ENCODE measurements at regions not wholly inside any gene's neighbourhood (a gene's known extent, or its start where the extent isn't known, plus 50 kb on each side); places are given as distances from the start of the nearest gene placed in this dataset.
A peak's percentile ranks its signal among the peaks of the same experiment; 100 is the strongest.

DNA sequence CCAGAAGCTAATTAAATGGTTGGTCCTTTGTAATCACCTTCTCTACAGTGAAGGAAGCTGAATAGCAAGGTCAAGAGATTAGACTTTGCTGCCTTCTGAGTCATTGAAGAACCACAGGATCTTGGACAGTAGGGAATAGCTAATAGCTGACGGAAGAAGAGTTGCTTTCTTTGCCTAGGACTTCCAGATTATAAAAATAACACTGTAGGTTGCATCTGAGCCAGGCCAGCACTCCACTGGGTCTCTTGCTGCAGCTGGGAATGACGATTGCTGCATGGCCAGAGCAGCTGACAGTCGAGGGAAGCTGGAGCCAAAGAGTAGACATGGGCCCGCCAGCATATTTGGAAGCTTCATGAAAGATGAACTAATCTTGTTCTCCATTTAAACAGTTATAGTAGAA, 81.5 kb upstream of the KCNMB2 start:
- no peak for ATAC-seq
- no peak for TF ChIP-seq HMGA2 (CRISPR knock-in tag; IDR thresholded peaks at IDR 0.05)
- Mint-ChIP-seq H3K9me3 (peaks cover under 1% of the 10 kb centered on the region), H3K27me3 (ENCODE audit: low read depth) (no peaks in the 10 kb centered on the region; the same call in 1 of the 2 replicates), H3K36me3 (no peaks in the 10 kb centered on the region), H3K4me3 (no peak overlapping the region), H3K4me1 (peaks cover 2% of the 10 kb centered on the region; the same call in 1 of the 2 replicates), H3K27ac (no peak overlapping the region)
- POLR2A ChIA-PET: no interaction called here
- no peak for DNase-seq (ENCODE audit: low spot score)
- CTCF ChIA-PET: no interaction called here

DNA sequence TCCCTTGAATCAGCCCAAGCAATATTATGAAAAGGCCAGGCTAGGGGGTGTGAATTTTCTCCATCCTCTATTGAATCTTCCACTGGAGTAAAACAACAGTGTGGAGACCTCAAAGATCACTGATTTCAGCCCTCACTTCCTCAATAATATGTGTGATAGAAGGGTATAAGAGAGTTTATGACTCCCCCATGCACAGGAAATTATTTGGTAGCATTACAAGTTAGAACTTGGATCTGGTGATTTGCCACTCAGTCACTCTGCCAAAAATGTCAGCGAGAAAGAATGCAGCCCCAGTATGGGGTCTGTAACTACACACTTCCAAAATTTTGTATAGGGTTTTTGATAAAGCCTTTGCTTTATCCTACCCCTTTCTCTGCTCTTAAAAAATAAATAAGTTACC, 81.0 kb upstream of the KCNMB2 start:
- no peaks in the 10 kb centered on the region for H3K36me3 Mint-ChIP-seq
- CTCF ChIA-PET: no interaction called here
- DNase-seq (ENCODE audit: low spot score): no peak
- H3K27me3 Mint-ChIP-seq (ENCODE audit: low read depth): no peaks in the 10 kb centered on the region; the same call in 1 of the 2 replicates
- H3K9me3 Mint-ChIP-seq: no peaks in the 10 kb centered on the region
- H3K4me1 Mint-ChIP-seq: peaks cover 2% of the 10 kb centered on the region; the same call in 1 of the 2 replicates
- no peak overlapping the region for H3K27ac Mint-ChIP-seq
- POLR2A ChIA-PET: no interaction called here
- TF ChIP-seq RORB (CRISPR knock-in tag; IDR thresholded peaks at IDR 0.05): no peak
- TF ChIP-seq, protein P1, sequence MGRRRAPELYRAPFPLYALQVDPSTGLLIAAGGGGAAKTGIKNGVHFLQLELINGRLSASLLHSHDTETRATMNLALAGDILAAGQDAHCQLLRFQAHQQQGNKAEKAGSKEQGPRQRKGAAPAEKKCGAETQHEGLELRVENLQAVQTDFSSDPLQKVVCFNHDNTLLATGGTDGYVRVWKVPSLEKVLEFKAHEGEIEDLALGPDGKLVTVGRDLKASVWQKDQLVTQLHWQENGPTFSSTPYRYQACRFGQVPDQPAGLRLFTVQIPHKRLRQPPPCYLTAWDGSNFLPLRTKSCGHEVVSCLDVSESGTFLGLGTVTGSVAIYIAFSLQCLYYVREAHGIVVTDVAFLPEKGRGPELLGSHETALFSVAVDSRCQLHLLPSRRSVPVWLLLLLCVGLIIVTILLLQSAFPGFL (CRISPR knock-in tag; IDR thresholded peaks at IDR 0.05; ENCODE audit: borderline replicate concordance): no peak
- TF ChIP-seq GRHL2 (CRISPR knock-in tag; IDR thresholded peaks at IDR 0.05; ENCODE audit: insufficient replicate concordance, severe bottlenecking): no peak
- TF ChIP-seq OVOL2 (CRISPR knock-in tag; IDR thresholded peaks at IDR 0.05; ENCODE audit: borderline replicate concordance): no peak
- TF ChIP-seq FOXK1 (CRISPR knock-in tag; IDR thresholded peaks at IDR 0.05): no peak
- TF ChIP-seq, protein P2, sequence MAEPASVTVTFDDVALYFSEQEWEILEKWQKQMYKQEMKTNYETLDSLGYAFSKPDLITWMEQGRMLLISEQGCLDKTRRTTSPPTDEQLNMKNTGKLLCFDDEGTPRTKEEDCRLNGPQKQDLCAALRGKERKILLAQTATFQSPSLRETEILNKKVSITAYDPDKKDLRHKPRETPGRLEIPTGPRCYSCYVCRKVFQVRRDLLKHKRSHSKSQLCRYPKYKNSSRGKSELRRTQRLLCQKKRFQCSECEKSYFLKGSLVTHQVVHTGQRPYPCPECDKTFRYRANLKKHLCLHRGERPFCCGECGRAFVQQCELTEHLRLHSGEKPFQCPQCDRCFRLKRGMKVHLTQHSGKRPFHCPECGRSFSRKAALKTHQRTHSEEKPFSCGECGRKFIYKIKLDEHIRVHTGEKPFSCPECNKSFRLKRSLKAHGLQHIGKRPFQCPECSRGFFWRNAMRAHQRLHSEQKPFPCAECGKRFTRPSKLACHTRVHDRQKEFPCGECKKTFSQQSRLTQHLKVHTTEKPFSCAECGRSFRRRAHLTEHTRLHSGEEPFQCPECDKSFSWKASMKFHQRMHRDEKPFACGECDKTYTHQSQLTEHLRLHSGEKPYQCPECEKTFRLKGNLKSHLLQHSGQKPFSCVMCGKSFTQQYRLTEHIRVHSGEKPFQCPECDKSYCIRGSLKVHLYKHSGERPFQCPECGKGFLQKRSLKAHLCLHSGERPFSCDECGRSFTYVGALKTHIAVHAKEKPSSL (CRISPR knock-in tag; conservative IDR thresholded peaks at IDR 0.05): no peak
- TF ChIP-seq ETV6 (CRISPR knock-in tag; IDR thresholded peaks at IDR 0.05): no peak
- no peak overlapping the region for H3K4me3 Mint-ChIP-seq
- no peak for ATAC-seq

DNA sequence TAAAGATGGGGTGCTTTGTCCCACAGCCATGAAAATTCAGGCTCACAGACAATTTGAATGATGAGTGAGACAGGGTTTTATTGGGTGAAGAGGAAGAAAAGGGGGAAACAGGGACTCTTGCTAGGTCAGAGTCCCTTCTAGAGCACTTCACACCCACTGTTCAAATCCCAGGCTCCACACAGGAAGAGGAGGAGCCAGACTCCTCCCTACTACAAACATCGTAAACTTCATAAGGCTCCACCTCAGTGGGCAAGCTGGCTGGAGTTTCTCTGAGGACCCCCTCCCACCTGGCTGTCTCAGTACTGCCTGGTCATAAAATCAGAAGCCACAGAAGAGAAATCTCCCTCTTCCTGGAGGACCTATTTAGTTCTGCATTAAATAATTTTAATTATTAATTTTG, 80.3 kb upstream of the KCNMB2 start:
- no peak for ATAC-seq
- Mint-ChIP-seq H3K27me3 (ENCODE audit: low read depth) (no peaks in the 10 kb centered on the region; the same call in 1 of the 2 replicates), H3K9me3 (peaks cover 4% of the 10 kb centered on the region), H3K27ac (no peak overlapping the region), H3K36me3 (no peaks in the 10 kb centered on the region), H3K4me3 (no peak overlapping the region), H3K4me1 (peaks cover 2% of the 10 kb centered on the region; the same call in 1 of the 2 replicates)
- POLR2A ChIA-PET: no interaction called here
- CTCF ChIA-PET: no interaction called here
- TF ChIP-seq HMGA2 (CRISPR knock-in tag; IDR thresholded peaks at IDR 0.05) (0 out of 2 replicates have a peak, but pooled peaks have one; percentile 6), ZNF232 (CRISPR knock-in tag; IDR thresholded peaks at IDR 0.05) (no peak)
- DNase-seq (ENCODE audit: low spot score): no peak

DNA sequence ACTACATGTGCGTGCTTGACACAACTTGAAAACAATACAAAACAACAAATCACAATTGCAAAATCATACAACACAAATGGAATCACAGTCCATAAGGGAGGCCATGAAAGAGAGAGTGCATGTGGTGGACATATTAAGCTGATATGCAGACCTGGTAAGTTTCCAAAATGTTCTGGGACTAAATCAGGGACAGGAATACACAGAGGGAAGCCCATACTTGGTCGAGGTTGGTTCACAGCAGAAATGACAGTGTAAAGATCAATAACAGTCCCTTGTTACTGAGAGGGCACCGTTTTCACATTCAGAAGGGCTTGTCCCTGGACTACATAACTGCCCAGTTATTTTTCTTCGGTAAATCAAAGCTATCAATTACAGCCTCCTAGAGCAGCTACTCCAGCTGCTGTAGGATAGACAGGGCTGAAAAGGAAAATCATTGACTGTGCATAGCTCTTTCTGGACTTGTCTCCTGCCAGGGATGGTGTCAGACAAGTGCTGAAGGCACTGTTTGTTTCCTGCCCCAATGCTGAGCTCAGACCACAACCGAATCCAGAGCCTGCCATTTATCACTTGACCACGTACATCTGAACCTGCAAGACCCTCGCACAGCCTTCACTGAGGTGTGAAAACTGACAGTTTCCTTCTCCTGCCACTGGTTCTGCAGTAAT, 79.5 kb upstream of the KCNMB2 start:
- TF ChIP-seq, protein P3, sequence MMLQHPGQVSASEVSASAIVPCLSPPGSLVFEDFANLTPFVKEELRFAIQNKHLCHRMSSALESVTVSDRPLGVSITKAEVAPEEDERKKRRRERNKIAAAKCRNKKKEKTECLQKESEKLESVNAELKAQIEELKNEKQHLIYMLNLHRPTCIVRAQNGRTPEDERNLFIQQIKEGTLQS (CRISPR knock-in tag; conservative IDR thresholded peaks at IDR 0.05): no peak
- TF ChIP-seq NFATC4 (CRISPR knock-in tag; IDR thresholded peaks at IDR 0.05): no peak
- TF ChIP-seq, protein P4, sequence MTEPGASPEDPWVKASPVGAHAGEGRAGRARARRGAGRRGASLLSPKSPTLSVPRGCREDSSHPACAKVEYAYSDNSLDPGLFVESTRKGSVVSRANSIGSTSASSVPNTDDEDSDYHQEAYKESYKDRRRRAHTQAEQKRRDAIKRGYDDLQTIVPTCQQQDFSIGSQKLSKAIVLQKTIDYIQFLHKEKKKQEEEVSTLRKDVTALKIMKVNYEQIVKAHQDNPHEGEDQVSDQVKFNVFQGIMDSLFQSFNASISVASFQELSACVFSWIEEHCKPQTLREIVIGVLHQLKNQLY (CRISPR knock-in tag; IDR thresholded peaks at IDR 0.05): no peak
- no peak for TF ChIP-seq JAZF1 (CRISPR knock-in tag; IDR thresholded peaks at IDR 0.05)
- TF ChIP-seq ZNF396 (CRISPR knock-in tag; IDR thresholded peaks at IDR 0.05; ENCODE audit: borderline replicate concordance): no peak
- TF ChIP-seq, protein P5, sequence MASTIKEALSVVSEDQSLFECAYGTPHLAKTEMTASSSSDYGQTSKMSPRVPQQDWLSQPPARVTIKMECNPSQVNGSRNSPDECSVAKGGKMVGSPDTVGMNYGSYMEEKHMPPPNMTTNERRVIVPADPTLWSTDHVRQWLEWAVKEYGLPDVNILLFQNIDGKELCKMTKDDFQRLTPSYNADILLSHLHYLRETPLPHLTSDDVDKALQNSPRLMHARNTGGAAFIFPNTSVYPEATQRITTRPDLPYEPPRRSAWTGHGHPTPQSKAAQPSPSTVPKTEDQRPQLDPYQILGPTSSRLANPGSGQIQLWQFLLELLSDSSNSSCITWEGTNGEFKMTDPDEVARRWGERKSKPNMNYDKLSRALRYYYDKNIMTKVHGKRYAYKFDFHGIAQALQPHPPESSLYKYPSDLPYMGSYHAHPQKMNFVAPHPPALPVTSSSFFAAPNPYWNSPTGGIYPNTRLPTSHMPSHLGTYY (CRISPR knock-in tag; IDR thresholded peaks at IDR 0.05): no peak
- TF ChIP-seq ETV6 (CRISPR knock-in tag; IDR thresholded peaks at IDR 0.05): no peak
- TF ChIP-seq, protein P6, sequence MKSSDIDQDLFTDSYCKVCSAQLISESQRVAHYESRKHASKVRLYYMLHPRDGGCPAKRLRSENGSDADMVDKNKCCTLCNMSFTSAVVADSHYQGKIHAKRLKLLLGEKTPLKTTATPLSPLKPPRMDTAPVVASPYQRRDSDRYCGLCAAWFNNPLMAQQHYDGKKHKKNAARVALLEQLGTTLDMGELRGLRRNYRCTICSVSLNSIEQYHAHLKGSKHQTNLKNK (CRISPR knock-in tag; IDR thresholded peaks at IDR 0.05): no peak
- TF ChIP-seq, protein P7, sequence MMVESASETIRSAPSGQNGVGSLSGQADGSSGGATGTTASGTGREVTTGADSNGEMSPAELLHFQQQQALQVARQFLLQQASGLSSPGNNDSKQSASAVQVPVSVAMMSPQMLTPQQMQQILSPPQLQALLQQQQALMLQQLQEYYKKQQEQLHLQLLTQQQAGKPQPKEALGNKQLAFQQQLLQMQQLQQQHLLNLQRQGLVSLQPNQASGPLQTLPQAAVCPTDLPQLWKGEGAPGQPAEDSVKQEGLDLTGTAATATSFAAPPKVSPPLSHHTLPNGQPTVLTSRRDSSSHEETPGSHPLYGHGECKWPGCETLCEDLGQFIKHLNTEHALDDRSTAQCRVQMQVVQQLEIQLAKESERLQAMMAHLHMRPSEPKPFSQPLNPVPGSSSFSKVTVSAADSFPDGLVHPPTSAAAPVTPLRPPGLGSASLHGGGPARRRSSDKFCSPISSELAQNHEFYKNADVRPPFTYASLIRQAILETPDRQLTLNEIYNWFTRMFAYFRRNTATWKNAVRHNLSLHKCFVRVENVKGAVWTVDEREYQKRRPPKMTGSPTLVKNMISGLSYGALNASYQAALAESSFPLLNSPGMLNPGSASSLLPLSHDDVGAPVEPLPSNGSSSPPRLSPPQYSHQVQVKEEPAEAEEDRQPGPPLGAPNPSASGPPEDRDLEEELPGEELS (CRISPR knock-in tag; IDR thresholded peaks at IDR 0.05): no peak
- TF ChIP-seq GABPB1 (CRISPR knock-in tag; IDR thresholded peaks at IDR 0.05): no peak
- Mint-ChIP-seq H3K4me1 (peaks cover 2% of the 10 kb centered on the region; the same call in 1 of the 2 replicates), H3K27ac (no peak overlapping the region), H3K36me3 (no peaks in the 10 kb centered on the region), H3K9me3 (peaks cover 9% of the 10 kb centered on the region), H3K4me3 (no peak overlapping the region), H3K27me3 (ENCODE audit: low read depth) (no peaks in the 10 kb centered on the region; the same call in 1 of the 2 replicates)
- POLR2A ChIA-PET: no interaction called here
- DNase-seq (ENCODE audit: low spot score) (no peak), ATAC-seq (no peak)
- CTCF ChIA-PET: no interaction called here
